ENCODE measurements at regions not wholly inside any gene's neighbourhood (a gene's known extent, or its start where the extent isn't known, plus 50 kb on each side); places are given as distances from the start of the nearest gene placed in this dataset.
"Not testable (repeated sequence)": the region's sequence is repeated elsewhere in the genome, so short reads cannot be mapped to it uniquely, and the experiment has no call there.

DNA sequence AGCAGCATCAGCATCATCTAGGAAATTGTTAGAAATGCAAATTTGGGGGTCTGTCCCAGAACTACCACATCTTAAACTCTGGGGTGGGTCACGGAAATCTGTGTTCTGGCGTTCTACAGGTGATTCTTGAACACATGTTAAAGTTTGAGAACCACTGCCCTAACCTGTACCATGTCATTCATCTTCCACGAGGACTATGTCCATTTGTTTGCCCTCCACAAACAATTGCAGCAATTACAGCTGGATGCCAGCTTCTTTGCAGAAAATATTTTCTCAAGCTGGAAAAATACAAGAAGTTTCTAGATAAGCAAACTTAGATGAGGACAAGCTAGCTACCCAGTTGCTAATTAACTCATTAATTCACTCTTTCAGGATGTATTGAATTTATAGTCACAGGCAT is 54.1 kb downstream of the MAFB start:
- DNase-seq = no peak

DNA sequence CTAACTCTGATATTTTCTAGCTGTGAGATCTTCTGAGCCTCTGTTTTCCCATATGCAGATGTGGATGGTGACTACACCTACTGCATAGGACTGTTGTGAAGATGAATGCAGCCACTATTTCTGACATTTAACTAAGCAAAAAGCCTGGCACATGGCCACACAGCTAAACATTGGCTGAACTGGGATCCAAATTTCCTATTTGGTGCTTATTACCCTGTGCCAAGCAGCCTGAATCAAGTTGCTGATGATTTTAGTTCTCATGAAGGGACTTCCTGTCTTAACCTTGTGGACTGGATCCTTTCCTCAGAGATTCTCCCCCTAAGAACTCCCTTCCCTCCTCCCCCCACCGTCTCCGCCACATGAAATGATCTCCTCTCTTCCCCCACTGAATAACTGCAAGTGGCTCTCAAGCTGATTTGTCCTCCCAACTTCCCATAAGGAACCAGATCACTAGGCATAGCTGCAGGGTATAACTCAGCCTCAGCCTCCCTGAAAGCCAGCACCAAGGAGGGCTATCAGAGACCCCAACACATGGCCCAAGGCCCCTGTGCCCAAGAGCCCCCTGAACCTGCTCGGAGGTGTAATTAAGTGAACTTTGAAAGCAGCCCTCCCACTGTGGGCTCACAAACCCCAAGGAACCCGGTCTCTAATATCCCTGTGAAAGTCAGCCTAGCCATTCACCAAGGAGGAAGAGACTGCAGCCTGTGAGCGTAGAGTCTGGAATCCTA is 55.7 kb downstream of the MAFB start:
- no peak for DNase-seq

GRCh38 chr20:40632346-40632976 is 56.6 kb downstream of the MAFB start:
- no peak for DNase-seq

GRCh38 chr20:40631119-40631631 is 57.9 kb downstream of the MAFB start:
- no peak for DNase-seq

DNA sequence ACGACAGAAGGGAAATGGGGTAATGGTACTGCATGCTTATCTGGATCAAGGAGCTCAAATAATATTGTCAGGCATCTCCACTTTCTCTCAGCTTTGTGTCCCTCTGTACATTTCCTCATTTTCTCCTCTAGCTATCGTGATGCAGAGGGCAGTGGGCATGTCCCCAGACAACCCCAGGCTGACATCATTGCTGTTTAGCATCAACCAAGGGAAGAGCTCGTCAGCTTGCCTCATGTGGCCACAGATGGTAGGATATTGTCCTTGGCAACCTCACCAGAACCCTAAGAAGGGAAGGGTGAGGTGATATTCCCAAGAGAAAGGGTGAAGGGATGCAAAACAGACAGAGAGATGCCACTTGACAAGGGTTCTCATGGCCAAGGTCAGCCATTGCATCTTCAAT is 58.3 kb downstream of the MAFB start:
- DNase-seq = no peak

DNA sequence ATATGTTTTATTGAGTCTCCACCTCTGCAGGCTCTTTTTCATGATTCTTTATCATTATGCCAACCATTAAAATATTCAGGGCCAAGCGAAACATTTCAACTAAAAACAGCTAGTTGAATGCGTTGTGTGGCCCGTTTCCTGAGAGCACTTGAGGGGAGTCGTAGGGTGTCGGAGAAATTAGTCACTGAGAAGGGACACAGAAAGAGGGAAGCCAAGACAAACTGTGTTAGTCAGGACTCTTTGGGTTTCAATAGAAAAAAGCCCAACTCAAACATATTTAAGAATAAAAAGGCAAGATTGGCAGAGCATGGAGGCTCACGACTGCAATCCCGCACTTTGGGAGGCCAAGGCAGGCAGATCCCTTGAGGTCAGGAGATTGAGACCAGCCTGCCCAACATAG is 58.9 kb downstream of the MAFB start:
- DNase-seq = no peak

DNA sequence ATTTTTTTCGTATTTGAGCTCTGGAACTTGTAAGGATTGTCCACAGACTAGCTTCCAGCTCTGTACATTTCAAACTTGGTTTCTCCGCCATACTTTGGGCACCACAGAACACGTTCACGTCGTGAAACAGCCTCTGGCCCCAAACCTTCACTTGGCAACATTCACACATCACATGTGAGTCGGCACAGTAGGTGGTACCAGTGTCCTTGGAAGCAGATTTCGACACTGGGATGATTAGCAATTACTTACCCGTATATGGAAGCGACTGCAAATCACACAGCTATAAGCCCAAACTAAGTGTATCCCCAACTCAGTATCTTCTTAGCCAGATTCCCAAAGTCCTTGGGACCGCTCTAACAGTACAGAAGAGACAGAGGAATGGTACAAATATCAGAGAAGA is 60.2 kb downstream of the MAFB start:
- DNase-seq = no peak

DNA sequence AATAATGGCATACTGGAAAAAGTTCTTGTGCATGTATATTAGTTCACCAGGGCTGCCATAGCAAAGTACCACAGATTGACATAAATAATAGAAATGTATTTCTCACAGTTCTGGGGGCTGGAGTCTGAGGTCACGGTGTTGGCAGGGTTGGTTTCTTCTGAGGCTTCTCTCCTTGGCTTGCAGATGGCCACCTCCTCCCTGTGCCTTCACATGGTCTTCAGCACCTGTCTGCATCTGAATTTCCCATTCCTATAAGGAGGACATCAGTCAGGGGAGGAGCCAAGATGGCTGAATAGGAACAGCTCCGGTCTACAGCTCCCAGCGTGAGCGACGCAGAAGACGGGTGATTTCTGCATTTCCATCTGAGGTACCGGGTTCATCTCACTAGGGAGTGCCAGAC is 70.0 kb downstream of the MAFB start:
- not testable (repeated sequence) for DNase-seq

- no peak for DNase-seq
Measured at GRCh38 chr20:40617594-40617993, 71.4 kb downstream of the MAFB start.

GRCh38 chr20:40612837-40613236 is 76.2 kb downstream of the MAFB start:
- DNase-seq = no peak

GRCh38 chr20:40612247-40612646 is 76.8 kb downstream of the MAFB start:
- DNase-seq = no peak

- DNase-seq = no peak
Measured at GRCh38 chr20:40610730-40611129, 78.3 kb downstream of the MAFB start.

GRCh38 chr20:40607927-40608326 is 81.1 kb downstream of the MAFB start:
- no peak for DNase-seq

DNA sequence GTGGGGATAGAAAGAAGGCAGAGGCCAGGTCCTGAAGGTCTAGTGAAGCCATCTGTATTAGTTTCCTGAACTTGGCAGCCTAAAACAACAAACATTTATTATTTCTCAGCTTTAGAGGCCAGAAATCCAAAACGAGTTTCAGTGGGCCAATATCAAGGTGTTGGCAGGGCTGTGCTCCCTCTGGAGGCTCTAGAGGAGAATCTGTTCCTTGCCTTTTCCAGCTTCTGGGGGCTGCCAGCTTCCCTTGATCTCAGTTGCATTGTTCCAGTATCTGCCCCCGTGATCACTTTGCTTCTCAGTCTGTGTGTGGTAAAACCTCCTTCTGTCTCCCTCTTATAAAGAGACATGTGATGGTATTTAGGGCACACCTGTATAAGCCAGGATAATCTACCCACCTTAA is 82.4 kb downstream of the MAFB start:
- DNase-seq = no peak

- DNase-seq = no peak
Measured at GRCh38 chr20:40606237-40606636, 82.8 kb downstream of the MAFB start.

- no peak for DNase-seq
Measured at GRCh38 chr20:40604416-40604815, 84.6 kb downstream of the MAFB start.

- no peak for DNase-seq
Measured at GRCh38 chr20:40603057-40603651, 85.9 kb downstream of the MAFB start.

GRCh38 chr20:40602381-40602780 is 86.7 kb downstream of the MAFB start:
- DNase-seq = no peak

- no peak for DNase-seq
Measured at GRCh38 chr20:40600441-40601219, 88.4 kb downstream of the MAFB start.

DNA sequence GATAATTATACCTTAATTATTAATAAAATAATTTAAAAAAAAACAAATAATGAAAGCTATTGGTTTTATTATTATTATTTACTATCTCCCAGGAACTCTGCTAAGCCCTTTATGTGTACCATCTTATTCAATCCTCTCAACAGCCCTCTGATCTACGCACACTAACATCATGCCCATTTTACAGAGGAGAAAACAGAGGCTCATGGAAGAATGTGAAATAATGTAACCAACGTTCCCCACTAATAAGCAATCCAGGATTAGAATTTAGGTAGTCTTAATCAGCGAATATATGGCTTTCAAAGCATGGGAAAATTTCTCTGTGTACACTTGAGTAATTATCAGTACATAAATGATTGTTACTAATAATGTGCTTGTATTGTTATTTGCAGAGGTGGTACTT is 89.0 kb downstream of the MAFB start:
- no peak for DNase-seq

DNA sequence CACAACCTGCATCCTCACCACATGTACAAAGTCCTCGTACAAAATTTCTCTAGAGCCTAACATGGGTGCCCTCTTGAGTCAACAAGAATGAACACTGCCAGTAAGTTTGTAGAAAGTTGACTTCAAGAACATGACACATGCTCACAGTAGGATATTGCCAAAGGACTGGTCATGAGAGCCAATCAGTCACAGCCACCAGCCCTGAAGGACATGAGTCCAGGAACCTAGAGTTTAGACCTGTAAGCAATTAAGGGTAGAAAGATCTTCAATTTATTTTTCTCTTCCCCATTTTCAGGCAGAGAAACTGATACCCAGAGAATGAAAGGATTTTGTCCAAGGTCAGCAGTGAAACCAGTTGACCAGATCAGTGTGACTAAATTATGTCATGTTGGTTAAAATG is 96.1 kb downstream of the MAFB start:
- DNase-seq = no peak

- no peak for DNase-seq
Measured at GRCh38 chr20:40591536-40591935, 97.5 kb downstream of the MAFB start.

DNA sequence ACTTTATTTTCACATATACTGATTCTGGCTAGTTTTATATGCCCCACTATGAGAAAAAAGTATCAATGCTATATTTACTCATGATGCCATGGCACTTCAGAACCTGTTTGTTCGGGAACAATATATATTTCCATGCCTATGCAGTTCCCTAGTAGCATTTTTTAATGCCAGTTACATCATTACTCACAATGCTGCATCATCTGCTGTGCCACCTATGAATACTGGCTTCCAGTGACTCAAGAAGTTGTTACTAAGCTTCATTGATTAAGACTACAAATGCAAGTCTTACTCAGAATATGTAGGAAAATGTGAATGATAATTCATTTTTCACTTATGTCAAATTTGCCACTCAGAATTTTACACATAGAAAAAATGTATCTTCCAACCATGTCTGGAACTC is 97.9 kb downstream of the MAFB start:
- no peak for DNase-seq

DNA sequence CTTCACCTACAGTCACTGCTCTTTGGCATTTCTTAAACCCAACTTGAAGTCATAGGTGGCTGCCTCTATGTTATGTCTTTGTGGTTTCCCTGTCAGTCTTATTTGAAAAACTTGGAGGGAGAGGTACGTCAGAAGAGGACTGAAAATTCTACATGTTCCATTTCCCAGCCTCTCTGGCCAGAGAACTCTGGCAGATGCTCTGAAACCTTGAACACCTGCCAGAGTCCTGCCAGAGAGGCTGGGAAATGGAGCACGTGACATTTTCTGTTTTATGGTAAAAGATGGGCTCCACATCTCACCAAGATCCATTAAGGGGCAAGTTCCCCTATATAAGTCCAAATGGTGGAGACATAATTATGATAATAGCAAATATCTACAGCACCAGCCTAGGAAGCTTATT is 99.5 kb downstream of the MAFB start:
- DNase-seq = no peak

Data from stimulated activated CD8-positive, alpha-beta memory T cell treated with anti-CD3 and anti-CD28 coated beads, Interleukin-4, amount 100 ng/mL, for 48 hours (primary cell).